Activated CD8-positive, alpha-beta memory T cell treated with anti-CD3 and anti-CD28 coated beads for 4 hours (primary cell): ENCODE measurements at regions not wholly inside any gene's neighbourhood (a gene's known extent, or its start where the extent isn't known, plus 50 kb on each side); places are given as distances from the start of the nearest gene placed in this dataset.

Source experiments
- DNase-seq, 2 donors: peaks; one replicate each; pipeline ENCODE4 v3.0.0-alpha.2; 2020; ENCODE audit warnings: low read depth in 2 of 2

GRCh38 chr1:209446356-209446755 lies 137.2 kb upstream of the CAMK1G start:
- no peak for DNase-seq

- DNase-seq = no peak
Observed at GRCh38 chr1:209454340-209454994, 129.0 kb upstream of the CAMK1G start.

GRCh38 chr1:209455145-209455544 lies 128.4 kb upstream of the CAMK1G start:
- DNase-seq = no peak

- DNase-seq = no peak
Observed at GRCh38 chr1:209455661-209456358, 127.7 kb upstream of the CAMK1G start.

GRCh38 chr1:209456878-209457277 lies 126.6 kb upstream of the CAMK1G start:
- DNase-seq = no peak

- DNase-seq = no peak
Observed at GRCh38 chr1:209457401-209458125, 126.0 kb upstream of the CAMK1G start.

GRCh38 chr1:209458921-209459320 lies 124.6 kb upstream of the CAMK1G start:
- DNase-seq = no peak

GRCh38 chr1:209461168-209461567 lies 122.3 kb upstream of the CAMK1G start:
- no peak for DNase-seq

GRCh38 chr1:209462433-209462832 lies 121.1 kb upstream of the CAMK1G start:
- DNase-seq = no peak

- DNase-seq = no peak
Observed at GRCh38 chr1:209463441-209463840, 120.1 kb upstream of the CAMK1G start.

- no peak for DNase-seq
Observed at GRCh38 chr1:209473025-209473424, 110.5 kb upstream of the CAMK1G start.

GRCh38 chr1:209480345-209480744 lies 103.2 kb upstream of the CAMK1G start:
- no peak for DNase-seq

- DNase-seq = no peak
Observed at GRCh38 chr1:209483691-209484090, 99.8 kb upstream of the CAMK1G start.

- no peak for DNase-seq
Observed at GRCh38 chr1:209484429-209484828, 99.1 kb upstream of the CAMK1G start.

- DNase-seq = no peak
Observed at GRCh38 chr1:209485167-209485566, 98.3 kb upstream of the CAMK1G start.

GRCh38 chr1:209485751-209486150 lies 97.8 kb upstream of the CAMK1G start:
- DNase-seq = no peak

- DNase-seq = no peak
Observed at GRCh38 chr1:209486861-209487593, 96.5 kb upstream of the CAMK1G start.

- DNase-seq = no peak
Observed at GRCh38 chr1:209490013-209490412, 93.5 kb upstream of the CAMK1G start.

GRCh38 chr1:209491031-209491430 lies 92.5 kb upstream of the CAMK1G start:
- DNase-seq = no peak

- no peak for DNase-seq
Observed at GRCh38 chr1:209491496-209491895, 92.0 kb upstream of the CAMK1G start.

GRCh38 chr1:209491897-209492296 lies 91.6 kb upstream of the CAMK1G start:
- no peak for DNase-seq

GRCh38 chr1:209493559-209493958 lies 90.0 kb upstream of the CAMK1G start:
- DNase-seq = no peak
